ENCODE measurements at regions not wholly inside any gene's neighbourhood (a gene's known extent, or its start where the extent isn't known, plus 50 kb on each side); places are given as distances from the start of the nearest gene placed in this dataset.

DNA sequence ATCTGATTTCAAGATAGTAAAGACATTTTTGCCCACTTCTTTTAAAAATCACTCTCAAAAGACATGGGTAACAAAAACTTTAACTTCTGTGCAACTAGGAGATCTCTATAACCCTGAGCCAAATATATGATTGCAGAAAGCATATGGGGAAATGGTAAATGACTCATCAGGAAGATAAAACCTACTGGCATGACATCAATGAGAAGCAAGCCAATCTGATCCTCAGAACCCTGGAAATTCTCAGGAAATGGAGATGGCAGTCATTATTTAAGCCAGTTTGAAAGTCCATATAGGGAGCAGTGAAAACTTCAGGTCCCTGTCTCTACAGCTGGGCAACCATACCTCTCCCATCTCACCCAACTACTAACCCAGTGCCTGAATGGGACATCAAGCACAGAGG lies 249.7 kb upstream of the NREP start:
- TF ChIP-seq CTCF (conservative IDR thresholded peaks at IDR 0.05; ENCODE audit: low read depth in 2 of 2) (no peak), POLR2AphosphoS5 (IDR thresholded peaks at IDR 0.05; ENCODE audit: low read depth) (no peak), EZH2 (IDR thresholded peaks at IDR 0.05; ENCODE audit: low read depth, unreplicated experiment) (no peak), EZH2phosphoT487 (IDR thresholded peaks at IDR 0.05; ENCODE audit: unreplicated experiment) (no peak), ZNF331 (CRISPR knock-in tag; IDR thresholded peaks at IDR 0.05; ENCODE audit: low read depth) (no peak), CREB1 (CRISPR knock-in tag; IDR thresholded peaks at IDR 0.05; ENCODE audit: low read depth) (no peak), STAT1 (IDR thresholded peaks at IDR 0.05; ENCODE audit: unreplicated experiment) (no peak), JUNB (IDR thresholded peaks at IDR 0.05; ENCODE audit: unreplicated experiment) (no peak), REST (IDR thresholded peaks at IDR 0.05; ENCODE audit: unreplicated experiment) (no peak)

Measured in GM23338 (cell line).